Muscle layer of duodenum (tissue), 2 donors: ENCODE measurements at regions not wholly inside any gene's neighbourhood (a gene's known extent, or its start where the extent isn't known, plus 50 kb on each side); places are given as distances from the start of the nearest gene placed in this dataset.
"Not testable (repeated sequence)": the region's sequence is repeated elsewhere in the genome, so short reads cannot be mapped to it uniquely, and the experiment has no call there.

Experiments
- H3K27ac ChIP-seq: one replicate; pipeline ENCODE4 v1.7.0; 2013; ENCODE audit warnings: mild to moderate bottlenecking, low read length
- H3K27me3 ChIP-seq: one replicate; pipeline ENCODE4 v1.7.0; 2013; ENCODE audit warnings: low read depth, mild to moderate bottlenecking, control low read depth, low read length
- H3K36me3 ChIP-seq, 2 donors: one replicate each; pipeline ENCODE4 v1.7.0; 2013; ENCODE audit warnings: low read length in 2 of 2, control low read depth in 1 of 2, mild to moderate bottlenecking in 1 of 2; ENCODE audit not compliant: insufficient read depth in 2 of 2, control insufficient read depth in 1 of 2
- H3K4me1 ChIP-seq, 2 donors: one replicate each; pipeline ENCODE4 v1.7.0; 2013; ENCODE audit warnings: low read length in 2 of 2, mild to moderate bottlenecking in 2 of 2, control low read depth in 1 of 2, moderate library complexity in 1 of 2; ENCODE audit not compliant: insufficient read depth in 2 of 2, control insufficient read depth in 1 of 2
- H3K4me3 ChIP-seq, 2 donors: one replicate each; pipeline ENCODE4 v1.7.0; 2013; ENCODE audit warnings: low read length in 2 of 2, low read depth in 1 of 2, mild to moderate bottlenecking in 1 of 2
- H3K9me3 ChIP-seq, 2 donors: one replicate each; pipeline ENCODE4 v1.7.0; 2013; ENCODE audit warnings: low read length in 2 of 2, control low read depth in 1 of 2, mild to moderate bottlenecking in 1 of 2; ENCODE audit not compliant: control insufficient read depth in 1 of 2
- donor health status: healthy.

GRCh38 chr2:67599561-67599960, 202.4 kb downstream of the ETAA1 start:
- no peak overlapping the region for H3K27ac ChIP-seq
- no peaks in the 10 kb centered on the region for H3K36me3 ChIP-seq
- H3K9me3 ChIP-seq: peaks cover 0 to 3% of the 10 kb centered on the region in 2 donors
- H3K4me3 ChIP-seq: no peak overlapping the region
- no peaks in the 10 kb centered on the region for H3K4me1 ChIP-seq
- no peaks in the 10 kb centered on the region for H3K27me3 ChIP-seq

- Histone ChIP-seq H3K36me3 (no peaks in the 10 kb centered on the region), H3K9me3 (peaks cover 0 to 3% of the 10 kb centered on the region in 2 donors), H3K4me1 (no peaks in the 10 kb centered on the region), H3K4me3 (no peak overlapping the region), H3K27ac (no peak overlapping the region), H3K27me3 (no peaks in the 10 kb centered on the region)
These were observed 203.2 kb downstream of the ETAA1 start for GRCh38 chr2:67600222-67600871.

GRCh38 chr2:67600946-67601345, 203.8 kb downstream of the ETAA1 start:
- no peak overlapping the region for H3K27ac ChIP-seq
- no peaks in the 10 kb centered on the region for H3K27me3 ChIP-seq
- H3K9me3 ChIP-seq: peaks cover 0 to 3% of the 10 kb centered on the region in 2 donors
- H3K4me1 ChIP-seq: no peaks in the 10 kb centered on the region
- H3K4me3 ChIP-seq: no peak overlapping the region
- no peaks in the 10 kb centered on the region for H3K36me3 ChIP-seq

- H3K4me3 ChIP-seq: no peak overlapping the region
- no peaks in the 10 kb centered on the region for H3K27me3 ChIP-seq
- H3K4me1 ChIP-seq: no peaks in the 10 kb centered on the region
- no peaks in the 10 kb centered on the region for H3K36me3 ChIP-seq
- H3K27ac ChIP-seq: no peak overlapping the region
- no peaks in the 10 kb centered on the region for H3K9me3 ChIP-seq
These were observed 207.2 kb downstream of the ETAA1 start for GRCh38 chr2:67604360-67604759.

GRCh38 chr2:67612576-67613042, 215.5 kb downstream of the ETAA1 start:
- no peak overlapping the region for H3K4me3 ChIP-seq
- no peak overlapping the region for H3K27ac ChIP-seq
- peaks cover 0 to 6% of the 10 kb centered on the region in 2 donors for H3K4me1 ChIP-seq
- no peaks in the 10 kb centered on the region for H3K9me3 ChIP-seq
- H3K27me3 ChIP-seq: no peaks in the 10 kb centered on the region
- no peaks in the 10 kb centered on the region for H3K36me3 ChIP-seq

- H3K9me3 ChIP-seq: no peaks in the 10 kb centered on the region
- H3K4me3 ChIP-seq: no peak overlapping the region
- H3K36me3 ChIP-seq: no peaks in the 10 kb centered on the region
- H3K27ac ChIP-seq: no peak overlapping the region
- peaks cover 0 to 6% of the 10 kb centered on the region in 2 donors for H3K4me1 ChIP-seq
- H3K27me3 ChIP-seq: no peaks in the 10 kb centered on the region
These were observed 216.1 kb downstream of the ETAA1 start for GRCh38 chr2:67613227-67613626.

- Histone ChIP-seq H3K27ac (no peak overlapping the region), H3K9me3 (no peaks in the 10 kb centered on the region), H3K4me1 (peaks cover 0 to 6% of the 10 kb centered on the region in 2 donors), H3K4me3 (no peak overlapping the region), H3K27me3 (no peaks in the 10 kb centered on the region), H3K36me3 (no peaks in the 10 kb centered on the region)
These were observed 217.3 kb downstream of the ETAA1 start for GRCh38 chr2:67614454-67614853.

GRCh38 chr2:67616749-67617148, 219.6 kb downstream of the ETAA1 start:
- H3K9me3 ChIP-seq: no peaks in the 10 kb centered on the region
- peaks cover 0 to 6% of the 10 kb centered on the region in 2 donors for H3K4me1 ChIP-seq
- no peak overlapping the region for H3K4me3 ChIP-seq
- no peaks in the 10 kb centered on the region for H3K36me3 ChIP-seq
- H3K27ac ChIP-seq: peak overlapping the region; percentile 56
- no peaks in the 10 kb centered on the region for H3K27me3 ChIP-seq

GRCh38 chr2:67619204-67619603, 222.1 kb downstream of the ETAA1 start:
- no peaks in the 10 kb centered on the region for H3K27me3 ChIP-seq
- H3K27ac ChIP-seq: no peak overlapping the region
- H3K4me3 ChIP-seq: no peak overlapping the region
- peaks cover 0 to 6% of the 10 kb centered on the region in 2 donors for H3K4me1 ChIP-seq
- no peaks in the 10 kb centered on the region for H3K36me3 ChIP-seq
- no peaks in the 10 kb centered on the region for H3K9me3 ChIP-seq

- not testable (repeated sequence) for H3K4me3 ChIP-seq, H3K27ac ChIP-seq, H3K36me3 ChIP-seq, H3K27me3 ChIP-seq, H3K4me1 ChIP-seq, H3K9me3 ChIP-seq
These were observed 226.6 kb downstream of the ETAA1 start for GRCh38 chr2:67623741-67624140.

- Histone ChIP-seq H3K27ac (no peak overlapping the region), H3K27me3 (no peaks in the 10 kb centered on the region), H3K9me3 (no peaks in the 10 kb centered on the region), H3K36me3 (no peaks in the 10 kb centered on the region), H3K4me3 (no peak overlapping the region), H3K4me1 (no peaks in the 10 kb centered on the region)
These were observed 228.0 kb downstream of the ETAA1 start for GRCh38 chr2:67625178-67625577.
